ENCODE measurements at regions not wholly inside any gene's neighbourhood (a gene's known extent, or its start where the extent isn't known, plus 50 kb on each side); places are given as distances from the start of the nearest gene placed in this dataset.

DNA sequence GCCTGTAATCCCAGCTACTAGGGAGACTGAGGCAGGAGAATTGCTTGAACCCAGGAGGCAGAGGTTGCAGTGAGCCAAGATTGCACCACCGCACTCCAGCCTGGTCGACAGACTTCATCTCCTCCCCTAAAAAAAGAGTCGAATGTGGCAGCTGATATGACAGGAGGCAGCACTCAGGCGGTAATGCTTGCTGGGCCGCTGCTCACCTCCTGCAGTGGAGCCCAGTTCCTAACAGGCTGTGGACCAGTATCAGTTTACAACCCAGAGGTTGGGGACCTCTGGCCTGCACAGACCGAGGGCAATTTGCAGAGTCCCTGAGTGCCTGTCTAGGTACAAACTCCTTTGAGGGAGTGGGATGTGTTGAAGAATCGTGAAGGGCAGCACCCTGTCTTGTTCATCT lies 136.2 kb downstream of the SMAD6 start:
- H3K4me3 Mint-ChIP-seq = no peak overlapping the region
- peaks cover 33% of the 10 kb centered on the region for H3K27me3 Mint-ChIP-seq (ENCODE audit: low read depth, poor library complexity)
- DNase-seq = no peak
- TF ChIP-seq, protein P1, sequence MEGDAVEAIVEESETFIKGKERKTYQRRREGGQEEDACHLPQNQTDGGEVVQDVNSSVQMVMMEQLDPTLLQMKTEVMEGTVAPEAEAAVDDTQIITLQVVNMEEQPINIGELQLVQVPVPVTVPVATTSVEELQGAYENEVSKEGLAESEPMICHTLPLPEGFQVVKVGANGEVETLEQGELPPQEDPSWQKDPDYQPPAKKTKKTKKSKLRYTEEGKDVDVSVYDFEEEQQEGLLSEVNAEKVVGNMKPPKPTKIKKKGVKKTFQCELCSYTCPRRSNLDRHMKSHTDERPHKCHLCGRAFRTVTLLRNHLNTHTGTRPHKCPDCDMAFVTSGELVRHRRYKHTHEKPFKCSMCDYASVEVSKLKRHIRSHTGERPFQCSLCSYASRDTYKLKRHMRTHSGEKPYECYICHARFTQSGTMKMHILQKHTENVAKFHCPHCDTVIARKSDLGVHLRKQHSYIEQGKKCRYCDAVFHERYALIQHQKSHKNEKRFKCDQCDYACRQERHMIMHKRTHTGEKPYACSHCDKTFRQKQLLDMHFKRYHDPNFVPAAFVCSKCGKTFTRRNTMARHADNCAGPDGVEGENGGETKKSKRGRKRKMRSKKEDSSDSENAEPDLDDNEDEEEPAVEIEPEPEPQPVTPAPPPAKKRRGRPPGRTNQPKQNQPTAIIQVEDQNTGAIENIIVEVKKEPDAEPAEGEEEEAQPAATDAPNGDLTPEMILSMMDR (IDR thresholded peaks at IDR 0.05) = no peak
- no peak overlapping the region for H3K27ac Mint-ChIP-seq
- H3K36me3 Mint-ChIP-seq (ENCODE audit: low read depth) = no peaks in the 10 kb centered on the region
- H3K9me3 Mint-ChIP-seq = no peaks in the 10 kb centered on the region
- H3K4me1 Mint-ChIP-seq = peaks cover 35% of the 10 kb centered on the region

DNA sequence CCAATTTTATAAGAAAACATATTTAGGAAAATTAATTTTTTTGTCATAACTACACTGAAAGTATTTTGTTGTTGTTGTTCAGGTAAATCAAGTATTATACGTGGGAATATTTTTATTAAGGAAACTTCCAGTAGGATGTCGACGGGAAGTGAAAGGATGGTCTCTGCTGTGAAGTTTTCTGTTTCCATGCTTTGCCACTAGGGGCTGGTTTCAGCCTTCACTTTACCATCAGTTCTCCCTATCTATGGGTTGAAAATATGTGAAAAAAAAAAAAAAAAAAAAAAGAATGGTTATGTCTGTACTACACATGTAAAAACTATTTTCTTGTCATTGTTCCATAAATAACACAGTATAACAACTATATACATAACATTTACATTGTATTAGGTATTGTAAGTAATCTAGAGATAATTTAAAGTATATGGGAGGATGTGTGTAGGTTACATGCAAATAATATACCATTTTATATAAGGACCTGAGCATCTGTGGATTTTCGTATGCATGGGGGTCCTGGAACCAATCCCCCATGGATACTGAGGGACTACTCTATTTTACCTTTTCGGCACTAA lies 136.7 kb downstream of the SMAD6 start:
- Mint-ChIP-seq H3K27me3 (ENCODE audit: low read depth, poor library complexity) (peaks cover 38% of the 10 kb centered on the region), H3K36me3 (ENCODE audit: low read depth) (no peaks in the 10 kb centered on the region), H3K4me3 (no peak overlapping the region), H3K27ac (no peak overlapping the region), H3K9me3 (no peaks in the 10 kb centered on the region), H3K4me1 (peaks cover 33% of the 10 kb centered on the region)
- TF ChIP-seq, protein P1 (IDR thresholded peaks at IDR 0.05) = peak; percentile 63
- DNase-seq = no peak

DNA sequence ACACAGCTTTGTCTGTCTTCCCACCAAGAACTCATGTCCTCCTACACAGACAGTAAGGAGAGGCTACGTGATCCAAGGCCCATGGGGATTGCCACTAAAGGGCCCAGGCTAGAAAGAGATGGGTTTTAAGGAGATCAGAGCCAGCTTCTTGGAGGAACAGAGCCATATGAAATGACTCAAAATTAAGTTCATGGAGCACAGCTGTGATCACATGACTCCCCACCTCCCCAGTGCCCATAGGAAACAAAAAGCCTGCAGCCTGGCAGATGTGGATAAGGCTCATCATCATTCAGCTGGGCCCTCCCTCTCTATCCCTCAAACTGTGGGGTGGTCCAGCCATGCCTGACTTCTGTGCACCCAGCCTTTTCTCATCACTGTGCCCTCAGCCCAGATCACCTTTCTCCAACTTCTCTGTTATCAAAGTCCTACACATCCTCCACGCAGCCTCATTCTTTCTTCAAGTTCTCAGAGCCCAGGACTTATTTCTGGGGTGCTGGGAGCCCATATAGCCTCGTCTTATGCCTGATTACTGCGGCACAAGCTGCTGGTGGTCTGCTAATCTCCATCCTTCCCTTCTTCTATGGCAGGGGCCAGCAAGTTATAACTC lies 137.6 kb downstream of the SMAD6 start:
- peaks cover 29% of the 10 kb centered on the region for H3K4me1 Mint-ChIP-seq
- peaks cover 43% of the 10 kb centered on the region for H3K27me3 Mint-ChIP-seq (ENCODE audit: low read depth, poor library complexity)
- TF ChIP-seq, protein P1 (IDR thresholded peaks at IDR 0.05) = no peak
- H3K9me3 Mint-ChIP-seq = no peaks in the 10 kb centered on the region
- DNase-seq = no peak
- no peak overlapping the region for H3K4me3 Mint-ChIP-seq
- no peaks in the 10 kb centered on the region for H3K36me3 Mint-ChIP-seq (ENCODE audit: low read depth)
- no peak overlapping the region for H3K27ac Mint-ChIP-seq

DNA sequence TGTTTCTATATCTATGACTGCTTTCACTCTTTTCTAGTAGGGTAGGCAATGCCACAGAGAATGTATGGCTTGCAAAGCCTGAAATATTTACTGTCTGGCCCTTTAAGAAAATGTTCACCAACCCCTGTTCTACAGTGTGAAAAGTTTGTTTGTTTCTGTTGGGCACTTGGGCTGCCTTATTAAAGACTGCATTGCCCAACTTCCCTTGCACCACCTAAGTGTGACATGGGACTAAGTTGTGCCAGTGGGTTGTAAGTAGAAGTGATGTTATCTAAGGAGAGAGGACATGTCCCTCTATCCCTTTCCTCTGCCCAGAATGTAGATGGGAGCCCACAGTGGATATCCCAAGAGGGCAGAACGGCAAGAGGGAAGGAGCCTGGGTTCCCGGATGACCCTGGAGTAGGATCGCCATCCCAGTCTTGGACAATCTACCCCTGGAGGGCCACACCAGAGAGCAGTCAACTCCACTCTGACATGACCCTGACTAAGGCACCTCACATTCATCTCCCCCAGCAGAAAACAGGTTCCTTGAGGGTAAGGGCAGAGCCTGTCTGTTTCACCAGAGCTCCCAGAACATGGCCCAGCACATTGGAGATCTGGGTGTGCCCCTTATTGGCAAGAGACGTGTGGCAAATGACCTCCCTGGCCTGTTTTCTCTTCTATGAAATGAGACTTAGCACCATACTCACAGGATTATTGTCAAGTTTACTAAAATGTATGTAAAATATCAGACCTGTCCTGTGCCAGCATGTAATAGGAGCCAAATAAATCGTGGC lies 138.8 kb downstream of the SMAD6 start:
- Mint-ChIP-seq H3K27ac (no peak overlapping the region), H3K9me3 (no peaks in the 10 kb centered on the region), H3K36me3 (ENCODE audit: low read depth) (no peaks in the 10 kb centered on the region), H3K27me3 (ENCODE audit: low read depth, poor library complexity) (peaks cover 49% of the 10 kb centered on the region), H3K4me1 (peaks cover 32% of the 10 kb centered on the region), H3K4me3 (peak overlapping the region; percentile 2)
- DNase-seq = no peak
- TF ChIP-seq, protein P1 (IDR thresholded peaks at IDR 0.05) = no peak

DNA sequence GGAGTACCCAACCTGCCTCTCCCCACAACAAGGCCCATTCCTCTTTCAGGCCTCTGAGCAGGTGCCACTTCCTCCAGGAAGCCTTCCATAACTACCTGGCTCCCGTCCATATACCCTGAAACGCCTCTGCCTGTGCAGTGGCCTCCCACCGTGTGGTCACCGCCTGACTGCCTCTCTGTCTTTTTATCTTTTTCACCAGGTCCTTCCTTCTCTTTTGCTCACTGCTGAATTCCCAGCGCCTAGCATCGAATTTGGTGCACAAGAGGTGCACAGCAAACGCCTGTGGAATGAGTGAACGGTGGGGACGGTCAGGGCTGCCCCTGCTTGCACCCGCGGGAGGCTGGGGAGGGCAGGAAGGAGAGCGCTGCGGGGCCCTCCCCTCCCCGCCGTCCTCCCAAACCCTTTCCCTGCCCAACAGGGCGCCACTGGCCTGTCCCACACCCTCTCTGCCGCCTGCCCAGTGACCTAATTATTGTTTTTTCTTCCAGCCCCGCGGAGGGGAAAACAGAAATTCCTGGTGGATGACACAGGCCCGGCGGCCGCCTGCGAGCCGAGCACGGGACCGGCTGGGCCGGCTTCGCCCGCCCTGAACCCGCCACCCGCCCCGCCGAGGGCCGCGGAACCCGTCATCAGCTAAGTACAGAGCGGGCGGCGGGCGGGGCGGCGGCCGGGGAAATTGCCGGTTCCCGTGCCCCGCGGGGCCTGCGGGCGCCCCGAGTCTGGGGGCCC lies 140.1 kb downstream of the SMAD6 start:
- H3K36me3 Mint-ChIP-seq (ENCODE audit: low read depth) = no peaks in the 10 kb centered on the region
- H3K4me1 Mint-ChIP-seq = peaks cover 32% of the 10 kb centered on the region
- H3K4me3 Mint-ChIP-seq = peak overlapping the region; percentile 52
- no peaks in the 10 kb centered on the region for H3K9me3 Mint-ChIP-seq
- H3K27ac Mint-ChIP-seq = no peak overlapping the region
- peak; percentile 70 for DNase-seq
- H3K27me3 Mint-ChIP-seq (ENCODE audit: low read depth, poor library complexity) = peaks cover 57% of the 10 kb centered on the region
- TF ChIP-seq, protein P1 (IDR thresholded peaks at IDR 0.05) = no peak

Measured in nephron progenitor cell (in vitro differentiated cells).